ENCODE measurements at regions not wholly inside any gene's neighbourhood (a gene's known extent, or its start where the extent isn't known, plus 50 kb on each side); places are given as distances from the start of the nearest gene placed in this dataset.
"Not testable (repeated sequence)": the region's sequence is repeated elsewhere in the genome, so short reads cannot be mapped to it uniquely, and the experiment has no call there.

- DNase-seq, result not testable (repeated sequence)
Observed at GRCh38 chr3:104043001-104043543, 1323.6 kb upstream of the ALCAM start.

GRCh38 chr3:104044002-104044401 is 1322.7 kb upstream of the ALCAM start:
- peak; percentile 45 for DNase-seq

- DNase-seq, result peak; percentile 70
Observed at GRCh38 chr3:104066658-104067057, 1300.1 kb upstream of the ALCAM start.

GRCh38 chr3:104069114-104069513 is 1297.6 kb upstream of the ALCAM start:
- peak; percentile 55 for DNase-seq

GRCh38 chr3:104070906-104071305 is 1295.8 kb upstream of the ALCAM start:
- DNase-seq, result no peak

- DNase-seq, result no peak
Observed at GRCh38 chr3:104080088-104080626, 1286.6 kb upstream of the ALCAM start.

- DNase-seq, result no peak
Observed at GRCh38 chr3:104088738-104089137, 1278.0 kb upstream of the ALCAM start.

GRCh38 chr3:104089987-104090386 is 1276.7 kb upstream of the ALCAM start:
- not testable (repeated sequence) for DNase-seq

GRCh38 chr3:104101736-104102135 is 1265.0 kb upstream of the ALCAM start:
- DNase-seq, result peak; percentile 43

GRCh38 chr3:104102386-104102785 is 1264.3 kb upstream of the ALCAM start:
- peak; percentile 76 for DNase-seq

- no peak for DNase-seq
Observed at GRCh38 chr3:104106276-104106675, 1260.4 kb upstream of the ALCAM start.

- DNase-seq, result no peak
Observed at GRCh38 chr3:104108522-104108921, 1258.2 kb upstream of the ALCAM start.

- DNase-seq, result no peak
Observed at GRCh38 chr3:104126463-104126862, 1240.2 kb upstream of the ALCAM start.

GRCh38 chr3:104126864-104127553 is 1239.7 kb upstream of the ALCAM start:
- DNase-seq, result no peak

- no peak for DNase-seq
Observed at GRCh38 chr3:104127830-104128229, 1238.9 kb upstream of the ALCAM start.

- DNase-seq, result peak; percentile 70
Observed at GRCh38 chr3:104132566-104133403, 1233.9 kb upstream of the ALCAM start.

- DNase-seq, result no peak
Observed at GRCh38 chr3:104133630-104134029, 1233.1 kb upstream of the ALCAM start.

- no peak for DNase-seq
Observed at GRCh38 chr3:104137116-104137515, 1229.6 kb upstream of the ALCAM start.

GRCh38 chr3:104145164-104145563 is 1221.5 kb upstream of the ALCAM start:
- DNase-seq, result peak; percentile 19

- DNase-seq, result no peak
Observed at GRCh38 chr3:104149154-104149553, 1217.6 kb upstream of the ALCAM start.

- DNase-seq, result no peak
Observed at GRCh38 chr3:104150724-104151123, 1216.0 kb upstream of the ALCAM start.

GRCh38 chr3:104154896-104155295 is 1211.8 kb upstream of the ALCAM start:
- no peak for DNase-seq

- DNase-seq, result no peak
Observed at GRCh38 chr3:104165866-104166265, 1200.8 kb upstream of the ALCAM start.

GRCh38 chr3:104168386-104168785 is 1198.3 kb upstream of the ALCAM start:
- DNase-seq, result no peak
